Epithelial cell of esophagus (primary cell): ENCODE measurements at regions not wholly inside any gene's neighbourhood (a gene's known extent, or its start where the extent isn't known, plus 50 kb on each side); places are given as distances from the start of the nearest gene placed in this dataset.
"Not testable (repeated sequence)": the region's sequence is repeated elsewhere in the genome, so short reads cannot be mapped to it uniquely, and the experiment has no call there.

Experiments
- DNase-seq: peaks from one replicate; pipeline ENCODE4 v3.0.0; 2010; ENCODE audit warnings: low read depth
- H3K4me3 ChIP-seq: 2 replicates; pipeline ENCODE4 v1.5.1; 2011; ENCODE audit warnings: mild to moderate bottlenecking, low read length, control low read depth
- TF ChIP-seq, protein P1 (sequence below): IDR thresholded peaks from 2 replicates; pipeline ENCODE4 v1.5.1; 2011; ENCODE audit warnings: low read depth, mild to moderate bottlenecking, low read length, control low read depth, inconsistent platforms; ENCODE audit not compliant: insufficient read depth; ENCODE audit errors: missing control alignments

DNA sequence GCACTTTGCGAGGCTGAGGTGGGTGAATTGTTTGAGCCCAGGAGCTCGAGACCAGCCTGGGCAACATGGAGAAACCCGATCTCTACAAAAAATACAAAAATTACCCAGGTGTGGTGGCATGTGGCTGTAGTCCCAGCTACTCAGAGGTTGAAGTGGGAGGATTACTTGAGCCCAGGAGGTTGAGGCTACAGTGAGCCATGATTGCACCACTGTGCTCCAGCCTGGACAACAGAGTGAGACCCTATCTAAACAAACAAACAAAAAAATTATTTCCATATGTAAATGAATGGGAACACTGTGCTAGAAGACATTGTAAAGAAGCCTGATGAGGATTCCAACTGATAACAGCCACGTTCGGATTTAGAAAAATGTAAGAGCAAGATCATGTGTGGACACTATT, 154.2 kb downstream of the ZFP64 start:
- TF ChIP-seq, protein P1, sequence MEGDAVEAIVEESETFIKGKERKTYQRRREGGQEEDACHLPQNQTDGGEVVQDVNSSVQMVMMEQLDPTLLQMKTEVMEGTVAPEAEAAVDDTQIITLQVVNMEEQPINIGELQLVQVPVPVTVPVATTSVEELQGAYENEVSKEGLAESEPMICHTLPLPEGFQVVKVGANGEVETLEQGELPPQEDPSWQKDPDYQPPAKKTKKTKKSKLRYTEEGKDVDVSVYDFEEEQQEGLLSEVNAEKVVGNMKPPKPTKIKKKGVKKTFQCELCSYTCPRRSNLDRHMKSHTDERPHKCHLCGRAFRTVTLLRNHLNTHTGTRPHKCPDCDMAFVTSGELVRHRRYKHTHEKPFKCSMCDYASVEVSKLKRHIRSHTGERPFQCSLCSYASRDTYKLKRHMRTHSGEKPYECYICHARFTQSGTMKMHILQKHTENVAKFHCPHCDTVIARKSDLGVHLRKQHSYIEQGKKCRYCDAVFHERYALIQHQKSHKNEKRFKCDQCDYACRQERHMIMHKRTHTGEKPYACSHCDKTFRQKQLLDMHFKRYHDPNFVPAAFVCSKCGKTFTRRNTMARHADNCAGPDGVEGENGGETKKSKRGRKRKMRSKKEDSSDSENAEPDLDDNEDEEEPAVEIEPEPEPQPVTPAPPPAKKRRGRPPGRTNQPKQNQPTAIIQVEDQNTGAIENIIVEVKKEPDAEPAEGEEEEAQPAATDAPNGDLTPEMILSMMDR: no peak

DNA sequence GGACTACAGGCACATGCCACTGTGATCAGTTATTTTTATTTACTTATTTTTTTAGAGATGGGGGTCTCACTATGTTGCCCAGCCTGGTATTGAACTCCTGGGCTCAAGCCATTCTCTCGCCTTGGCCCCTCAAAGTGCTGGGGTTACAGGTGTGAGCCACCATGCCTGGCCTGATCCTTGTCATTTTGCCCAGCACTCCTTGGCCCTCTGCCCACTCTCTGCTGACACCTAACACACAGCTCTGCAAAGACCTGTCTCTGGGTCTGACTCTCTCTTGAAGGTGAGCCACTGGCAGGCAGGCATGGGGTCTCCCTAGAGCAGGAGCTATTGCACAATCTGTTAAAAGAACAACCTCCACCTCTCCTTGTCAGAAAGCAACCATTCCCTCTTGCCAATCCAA, 155.6 kb downstream of the ZFP64 start:
- TF ChIP-seq, protein P1: no peak
- DNase-seq: peak; percentile 29
- H3K4me3 ChIP-seq: no peak overlapping the region

More for the DNA sequence above, 154.2 kb downstream of the ZFP64 start:
- no peak overlapping the region for H3K4me3 ChIP-seq
- DNase-seq: no peak

DNA sequence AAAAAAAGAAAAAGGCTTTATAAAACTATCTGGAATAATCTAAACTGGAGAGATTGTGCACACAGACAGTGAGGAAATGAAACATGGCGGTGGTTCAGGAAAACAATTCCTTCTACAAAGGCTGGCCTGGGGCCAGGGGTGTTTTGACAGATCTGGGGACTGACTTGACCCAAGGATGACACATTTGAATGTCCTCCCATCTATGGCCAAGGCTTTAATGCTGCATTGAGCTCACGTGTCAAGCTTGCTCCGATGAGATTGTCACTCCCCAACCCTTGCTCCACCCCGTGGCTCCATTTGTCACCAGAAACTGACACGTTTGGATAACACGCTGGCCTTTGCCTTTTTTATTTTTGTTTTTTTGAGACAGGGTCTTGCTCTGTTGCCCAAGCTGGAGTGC, 156.1 kb downstream of the ZFP64 start:
- TF ChIP-seq, protein P1: no peak
- no peak for DNase-seq
- no peak overlapping the region for H3K4me3 ChIP-seq

DNA sequence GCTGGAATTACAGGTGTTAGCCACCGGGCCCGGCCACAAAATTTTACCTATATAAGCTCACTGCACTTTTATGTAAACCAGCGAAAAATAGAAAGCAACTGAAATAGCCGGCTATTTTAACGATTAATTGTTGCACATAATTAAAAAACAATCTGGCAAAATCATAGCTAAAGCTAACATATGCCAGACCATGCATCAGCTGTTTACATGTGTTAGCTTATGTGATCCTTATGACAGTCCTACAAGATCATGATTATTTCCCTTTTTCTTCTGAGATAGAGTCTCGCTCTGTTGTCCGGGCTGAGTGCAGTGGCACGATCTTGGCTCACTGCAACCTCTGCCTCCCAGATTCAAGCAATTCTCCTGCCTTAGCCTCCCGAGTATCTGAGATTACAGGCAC, 157.0 kb downstream of the ZFP64 start:
- no peak overlapping the region for H3K4me3 ChIP-seq
- DNase-seq: no peak
- TF ChIP-seq, protein P1: no peak

DNA sequence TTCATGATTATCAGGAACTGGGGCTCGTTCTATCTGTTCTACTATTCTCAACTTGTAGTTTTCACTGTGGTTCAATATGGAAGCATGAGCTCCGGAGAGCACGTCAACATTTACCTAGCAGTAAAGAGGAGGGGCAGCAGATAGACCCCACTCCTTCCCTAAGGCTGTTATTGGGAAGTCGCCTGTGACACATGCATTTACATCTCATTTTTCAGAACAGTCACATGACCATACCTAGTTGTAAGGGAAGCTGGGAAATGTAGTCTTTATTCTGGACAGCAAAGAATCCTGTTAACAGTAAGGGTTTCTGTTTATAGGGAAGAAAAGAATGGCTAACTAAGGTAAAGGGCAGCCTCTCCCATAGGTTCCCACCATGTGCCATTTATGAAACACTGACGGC, 158.3 kb downstream of the ZFP64 start:
- no peak overlapping the region for H3K4me3 ChIP-seq
- TF ChIP-seq, protein P1: no peak
- DNase-seq: no peak

DNA sequence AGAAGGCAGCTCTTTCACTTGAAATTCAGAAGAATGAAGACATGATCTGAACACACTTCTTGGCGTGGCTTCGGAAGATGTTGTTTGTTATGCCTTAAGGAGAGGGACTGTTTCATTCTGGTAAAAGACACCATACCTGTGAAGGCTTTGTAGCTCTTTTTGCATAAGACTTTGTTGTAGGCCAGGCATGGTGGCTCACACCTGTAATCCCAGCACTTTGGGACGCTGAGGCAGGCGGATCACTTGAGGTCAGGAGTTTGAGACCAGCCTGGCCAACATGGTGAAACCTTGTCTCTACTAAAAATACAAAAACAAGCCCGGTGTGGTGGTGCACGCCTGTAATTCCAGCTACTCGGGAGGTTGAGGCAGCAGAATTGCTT, 159.3 kb downstream of the ZFP64 start:
- DNase-seq, H3K4me3 ChIP-seq: not testable (repeated sequence)

DNA sequence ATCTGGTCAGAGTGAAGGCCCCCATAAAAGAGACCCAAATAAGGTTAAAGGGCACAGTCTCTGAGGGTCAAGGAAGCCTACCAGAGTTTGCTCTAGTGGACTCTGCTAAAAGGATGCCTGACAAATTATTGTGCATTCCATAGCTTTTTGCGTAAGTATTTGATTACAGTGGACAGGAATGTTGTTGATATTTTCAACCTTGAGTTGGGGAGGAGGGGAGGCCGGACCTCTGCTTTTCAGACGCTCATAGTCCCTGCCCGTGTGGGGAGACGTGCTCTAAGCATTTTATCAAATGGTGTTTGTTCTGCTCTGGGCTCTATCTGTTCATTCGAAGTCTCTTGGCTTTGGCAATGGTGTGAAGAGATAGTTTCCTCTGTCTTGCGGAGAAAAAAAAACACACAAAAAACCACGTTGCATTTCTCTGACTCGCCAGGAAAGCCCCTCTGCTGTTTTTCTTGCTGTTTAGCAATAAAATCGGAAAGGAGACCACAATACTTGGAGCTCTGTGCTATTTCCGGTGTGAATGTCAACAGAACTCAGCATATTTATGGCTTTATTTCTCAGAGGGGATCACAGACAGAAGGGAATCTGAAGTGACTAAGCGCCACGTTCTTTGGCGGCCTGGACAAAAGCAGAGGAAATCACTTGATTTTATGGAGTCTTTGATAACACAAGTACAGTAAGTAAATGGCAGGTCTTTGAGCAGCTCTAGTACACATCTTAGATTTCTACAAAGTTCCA, 159.8 kb downstream of the ZFP64 start:
- H3K4me3 ChIP-seq: no peak overlapping the region
- DNase-seq: no peak
- TF ChIP-seq, protein P1: no peak

DNA sequence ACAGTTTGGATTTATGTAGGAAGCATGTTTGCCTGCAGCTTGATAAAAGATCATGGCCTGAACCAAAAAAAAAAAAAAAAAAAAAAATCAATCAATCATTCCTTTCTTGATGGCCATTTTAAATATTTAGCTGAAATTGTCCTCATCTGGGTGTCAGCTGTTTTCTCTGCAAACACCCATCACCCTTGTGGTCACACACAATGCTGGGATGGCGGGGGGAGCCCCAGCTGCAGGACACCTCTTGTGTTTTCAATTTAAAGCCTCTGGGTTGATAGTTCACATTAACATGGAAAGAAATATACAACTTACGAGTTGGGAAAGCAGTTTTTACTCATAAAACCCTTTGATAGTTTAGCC, 160.4 kb downstream of the ZFP64 start:
- H3K4me3 ChIP-seq: no peak overlapping the region
- TF ChIP-seq, protein P1: no peak
- no peak for DNase-seq

DNA sequence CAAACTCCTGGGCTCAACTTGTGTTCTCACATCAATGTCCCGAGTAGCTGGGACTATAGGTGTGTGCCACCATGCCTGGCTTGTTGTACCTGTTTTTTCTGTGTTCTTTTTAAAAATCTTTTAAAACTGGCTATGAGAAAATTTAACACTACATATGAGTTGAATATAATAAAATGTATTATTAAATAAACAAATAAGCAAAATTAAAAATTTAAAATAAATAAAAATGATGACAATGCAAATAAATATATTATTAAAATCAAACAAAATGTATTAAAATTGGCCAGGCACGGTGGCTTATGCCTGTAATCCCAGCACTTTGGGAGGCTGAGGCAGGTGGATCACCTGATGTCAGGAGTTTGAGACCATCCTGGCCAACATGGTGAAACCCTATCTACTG, 162.4 kb downstream of the ZFP64 start:
- not testable (repeated sequence) for DNase-seq, H3K4me3 ChIP-seq
